Right kidney (tissue), 1 donor: ENCODE measurements at regions not wholly inside any gene's neighbourhood (a gene's known extent, or its start where the extent isn't known, plus 50 kb on each side); places are given as distances from the start of the nearest gene placed in this dataset.

Source experiments
- DNase-seq: peaks from one replicate; pipeline ENCODE4 v3.0.0-alpha.2; 2016

DNA sequence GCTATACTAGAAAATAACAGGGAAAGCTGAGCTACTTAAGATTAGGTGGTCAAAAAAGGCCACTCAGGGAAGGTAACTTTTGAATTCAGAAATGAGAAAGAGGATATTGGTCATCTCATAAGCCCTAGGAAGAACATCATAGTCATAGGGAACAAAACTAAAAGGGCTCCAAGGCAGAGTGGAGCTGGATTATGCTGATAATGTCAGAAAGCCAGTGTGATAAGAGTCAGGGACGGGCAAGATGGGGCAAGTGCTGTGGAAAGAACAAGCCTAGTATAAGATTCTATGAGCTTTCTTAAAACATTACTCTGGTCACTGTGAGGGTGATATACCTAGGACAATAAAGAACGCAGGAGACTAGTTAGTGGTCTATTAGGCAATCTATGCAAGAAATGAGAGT lies 106.6 kb downstream of the DUSP10 start:
- no peak for DNase-seq

- no peak for DNase-seq
Observed at GRCh38 chr1:221636096-221636495, 105.8 kb downstream of the DUSP10 start.

DNA sequence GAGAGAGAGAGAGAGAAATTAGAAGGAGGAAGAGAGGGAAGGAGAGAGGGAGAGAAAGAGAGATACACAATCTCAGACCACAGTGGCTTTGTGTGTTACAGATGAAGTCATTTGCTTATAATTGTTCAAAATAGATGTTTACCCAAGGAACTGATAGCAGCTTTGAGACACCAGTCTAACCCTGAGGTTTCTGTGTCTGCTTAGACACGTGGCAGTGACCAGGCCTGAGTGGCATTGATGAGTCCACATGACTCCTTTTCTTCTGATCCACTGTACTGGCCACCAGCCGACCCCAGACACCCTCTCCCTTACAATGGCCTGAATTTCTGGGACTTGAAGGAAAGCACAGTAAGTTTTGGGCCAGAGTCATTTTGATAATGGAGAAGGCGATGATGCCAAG lies 104.9 kb downstream of the DUSP10 start:
- DNase-seq = no peak

GRCh38 chr1:221637641-221638041 lies 104.2 kb downstream of the DUSP10 start:
- no peak for DNase-seq

DNA sequence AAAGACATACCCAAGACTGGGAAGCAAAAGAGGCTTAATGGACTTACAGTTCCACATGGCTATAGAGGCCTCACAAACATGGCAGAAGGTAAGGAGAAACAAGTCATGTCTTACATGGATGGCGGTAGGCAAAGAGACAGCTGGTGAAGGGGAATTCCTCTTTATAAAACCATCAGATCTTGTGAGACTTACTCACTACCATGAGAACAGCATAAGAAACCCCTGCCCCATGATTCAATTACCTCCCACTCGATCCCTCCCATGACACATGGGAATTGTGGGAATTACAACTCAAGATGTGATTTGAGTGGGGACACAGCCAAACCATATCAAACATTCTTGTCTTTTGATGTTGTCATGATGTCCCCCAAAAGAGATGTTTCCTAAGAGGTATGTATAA lies 103.3 kb downstream of the DUSP10 start:
- DNase-seq = no peak

DNA sequence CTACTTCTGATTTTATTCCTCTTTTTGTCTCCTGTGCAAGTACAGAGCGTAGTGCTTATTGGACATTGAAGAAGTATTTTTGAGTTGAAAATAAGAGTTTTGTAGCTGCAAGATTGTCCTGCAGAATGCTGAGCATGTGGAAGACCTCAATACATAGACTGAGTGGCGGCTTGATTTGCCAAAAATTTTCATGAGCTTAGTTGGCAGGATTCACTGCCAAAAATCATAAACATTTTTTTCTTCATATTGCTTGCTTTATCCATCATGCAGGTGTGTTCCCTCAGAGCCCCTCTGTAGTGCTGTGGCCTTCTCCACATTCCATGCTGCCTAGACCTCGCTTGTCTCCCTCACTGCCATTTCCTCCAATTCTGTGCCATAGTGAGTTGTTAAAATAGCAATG lies 100.1 kb downstream of the DUSP10 start:
- DNase-seq = no peak

- DNase-seq = no peak
Observed at GRCh38 chr1:221643404-221644144, 98.3 kb downstream of the DUSP10 start.

GRCh38 chr1:221644145-221644448 lies 97.8 kb downstream of the DUSP10 start:
- no peak for DNase-seq

- no peak for DNase-seq
Observed at GRCh38 chr1:221644663-221645258, 97.1 kb downstream of the DUSP10 start.

DNA sequence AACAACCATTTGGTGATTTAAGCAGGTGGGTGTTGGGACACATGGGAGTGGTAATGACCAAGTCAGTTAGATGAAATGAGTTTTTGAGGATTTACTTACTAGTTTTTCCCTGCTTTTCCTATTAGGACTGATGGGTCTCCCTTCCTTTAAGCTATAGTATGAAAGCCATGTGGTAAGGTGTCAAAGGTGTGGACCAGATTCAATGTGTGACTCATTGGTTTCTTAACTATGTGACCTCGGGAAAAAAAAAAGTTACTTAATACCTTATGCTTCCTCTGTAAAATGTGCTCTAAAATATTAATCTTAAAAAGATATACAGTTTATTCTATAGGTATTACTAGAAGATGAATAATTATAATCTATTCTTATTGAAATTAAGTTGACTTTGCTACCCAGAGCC lies 93.7 kb downstream of the DUSP10 start:
- DNase-seq = no peak
